ENCODE measurements at regions not wholly inside any gene's neighbourhood (a gene's known extent, or its start where the extent isn't known, plus 50 kb on each side); places are given as distances from the start of the nearest gene placed in this dataset.
A peak's percentile ranks its signal among the peaks of the same experiment; 100 is the strongest.

DNA sequence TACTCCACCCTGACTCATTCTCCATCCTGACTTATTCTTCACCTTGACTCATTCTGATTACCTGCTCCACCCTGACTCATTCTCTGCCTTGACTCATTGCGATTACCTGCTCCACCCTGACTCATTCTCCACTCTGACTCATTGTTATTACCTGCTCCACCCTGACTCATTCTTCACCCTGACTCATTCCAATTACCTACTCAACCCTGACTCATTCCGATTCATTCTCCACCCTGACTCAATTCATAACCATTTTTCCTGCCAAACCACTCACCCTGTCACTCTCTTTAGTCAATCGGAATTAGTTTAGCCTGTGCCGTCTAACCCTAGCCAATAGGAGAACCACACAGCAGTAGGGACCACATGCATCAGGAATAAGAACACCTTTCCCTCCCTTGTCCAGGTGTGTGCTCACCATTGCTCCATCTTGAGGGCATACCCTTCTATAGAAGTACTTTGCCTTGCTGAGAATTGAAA is 1227.4 kb upstream of the PCDH20 start:
- H3K36me3 Mint-ChIP-seq = no peaks in the 10 kb centered on the region
- DNase-seq (no peak), ATAC-seq (replicated peaks) (peak in 1 of 2 donors; percentile 36)
- H3K4me3 Mint-ChIP-seq = no peak overlapping the region
- no peak overlapping the region for H3K27ac Mint-ChIP-seq
- peaks cover 5 to 6% of the 10 kb centered on the region in 2 donors for H3K9me3 Mint-ChIP-seq
- H3K4me1 Mint-ChIP-seq = no peaks in the 10 kb centered on the region
- no peaks in the 10 kb centered on the region for H3K27me3 Mint-ChIP-seq

DNA sequence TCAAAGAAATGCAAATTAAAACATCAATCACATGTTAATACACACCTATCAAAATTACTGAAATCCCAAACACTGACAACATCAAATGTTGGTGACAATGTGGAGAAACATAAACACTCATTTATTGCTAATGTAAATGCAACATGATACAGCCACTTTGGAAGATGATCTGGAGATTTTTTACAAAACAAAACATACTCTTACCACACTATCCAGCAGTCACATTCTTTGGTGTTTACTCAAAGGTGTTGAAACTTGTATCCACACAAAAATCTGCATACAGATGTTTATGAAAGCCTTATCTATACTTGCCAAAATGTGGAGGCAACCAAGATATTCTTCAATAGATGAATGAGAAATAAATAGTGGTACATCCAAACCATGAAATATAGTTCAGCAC is 1219.5 kb upstream of the PCDH20 start:
- H3K27ac Mint-ChIP-seq = no peak overlapping the region
- DNase-seq (no peak), ATAC-seq (replicated peaks) (no peak)
- no peaks in the 10 kb centered on the region for H3K36me3 Mint-ChIP-seq
- H3K4me1 Mint-ChIP-seq = no peaks in the 10 kb centered on the region
- H3K9me3 Mint-ChIP-seq = peaks cover 0 to 2% of the 10 kb centered on the region in 2 donors
- no peak overlapping the region for H3K4me3 Mint-ChIP-seq
- H3K27me3 Mint-ChIP-seq = no peaks in the 10 kb centered on the region

DNA sequence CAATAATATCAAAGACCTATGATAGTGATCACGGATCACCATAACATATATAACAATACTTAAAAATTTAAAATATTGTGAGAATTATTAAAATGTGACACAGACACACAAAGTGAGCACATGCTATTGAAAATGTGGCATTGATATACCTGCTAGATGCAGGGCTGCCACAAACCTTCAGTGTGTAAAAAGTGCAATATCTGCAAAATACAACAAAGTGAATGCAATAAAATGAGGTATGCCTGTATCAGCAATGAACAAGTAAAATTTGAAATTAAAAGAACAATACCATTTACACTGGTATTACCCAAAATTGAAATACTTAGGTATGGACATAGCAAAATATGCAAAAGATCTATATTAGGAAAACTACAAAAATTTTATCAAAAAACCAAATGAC is 1217.8 kb upstream of the PCDH20 start:
- no peaks in the 10 kb centered on the region for H3K36me3 Mint-ChIP-seq
- DNase-seq (no peak), ATAC-seq (replicated peaks) (no peak)
- H3K4me3 Mint-ChIP-seq = no peak overlapping the region
- peaks cover 0 to 2% of the 10 kb centered on the region in 2 donors for H3K9me3 Mint-ChIP-seq
- H3K27me3 Mint-ChIP-seq = no peaks in the 10 kb centered on the region
- no peak overlapping the region for H3K27ac Mint-ChIP-seq
- H3K4me1 Mint-ChIP-seq = no peaks in the 10 kb centered on the region

DNA sequence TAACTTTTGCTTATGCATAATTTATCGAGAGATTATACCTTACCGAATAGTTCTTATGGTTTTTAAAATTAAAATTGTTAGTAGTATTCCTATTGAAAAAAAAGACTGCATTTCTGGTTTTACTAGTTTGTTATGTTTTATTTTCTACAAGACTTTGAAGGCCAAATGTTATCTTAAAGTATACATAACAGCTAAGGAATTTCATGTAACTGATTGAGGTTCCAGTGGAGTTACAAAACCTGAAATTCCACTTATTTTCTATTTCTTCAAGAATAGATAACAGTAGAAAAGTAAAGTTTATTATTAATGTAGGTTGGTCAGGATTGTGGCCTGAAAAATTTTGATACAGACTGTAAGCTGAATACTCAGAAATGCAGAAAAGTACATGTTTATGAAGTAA is 1216.0 kb upstream of the PCDH20 start:
- H3K36me3 Mint-ChIP-seq = no peaks in the 10 kb centered on the region
- no peaks in the 10 kb centered on the region for H3K4me1 Mint-ChIP-seq
- no peak for ATAC-seq (replicated peaks)
- no peak overlapping the region for H3K27ac Mint-ChIP-seq
- no peaks in the 10 kb centered on the region for H3K9me3 Mint-ChIP-seq
- no peak overlapping the region for H3K4me3 Mint-ChIP-seq
- no peak for DNase-seq
- no peaks in the 10 kb centered on the region for H3K27me3 Mint-ChIP-seq

DNA sequence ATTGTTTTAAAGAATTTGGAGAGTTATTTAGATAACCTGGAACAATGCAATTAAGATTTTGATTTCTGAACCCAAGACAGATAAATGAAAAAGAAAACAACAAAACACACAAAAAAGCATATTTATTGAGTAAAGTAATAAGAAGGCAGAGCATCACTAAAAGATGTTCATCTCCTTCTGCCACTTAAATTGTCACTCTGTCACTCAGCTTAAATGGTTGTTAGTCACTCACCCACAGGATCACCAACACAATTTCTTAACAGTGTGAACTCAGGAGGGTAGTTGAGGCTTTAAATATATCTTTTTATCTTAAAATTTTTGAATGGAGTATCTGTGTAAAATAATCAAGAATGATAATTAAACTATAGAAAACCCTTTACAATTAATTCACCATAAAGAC is 1215.5 kb upstream of the PCDH20 start:
- H3K27me3 Mint-ChIP-seq = no peaks in the 10 kb centered on the region
- no peaks in the 10 kb centered on the region for H3K36me3 Mint-ChIP-seq
- H3K4me1 Mint-ChIP-seq = no peaks in the 10 kb centered on the region
- no peak for ATAC-seq (replicated peaks)
- no peak overlapping the region for H3K4me3 Mint-ChIP-seq
- no peak overlapping the region for H3K27ac Mint-ChIP-seq
- no peak for DNase-seq
- no peaks in the 10 kb centered on the region for H3K9me3 Mint-ChIP-seq

DNA sequence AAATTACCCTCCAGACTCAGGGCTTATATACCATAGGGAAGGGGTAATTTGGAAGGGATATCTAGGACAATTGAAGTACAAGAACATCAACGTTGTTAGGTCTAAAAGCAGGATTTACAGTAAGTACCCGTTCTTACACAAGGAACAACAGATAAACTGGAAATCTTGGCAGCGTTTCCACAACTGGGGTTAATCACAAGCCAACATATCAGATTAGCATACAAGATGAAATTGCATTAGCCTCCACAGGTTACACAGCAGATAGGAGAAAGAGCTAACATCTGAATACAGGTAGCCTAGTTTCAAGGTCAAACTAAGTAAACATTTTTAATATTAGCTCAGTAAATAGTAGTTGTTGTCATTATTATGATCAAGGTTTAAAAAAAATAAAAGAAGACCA is 1214.0 kb upstream of the PCDH20 start:
- no peaks in the 10 kb centered on the region for H3K4me1 Mint-ChIP-seq
- H3K27ac Mint-ChIP-seq = no peak overlapping the region
- DNase-seq (no peak), ATAC-seq (replicated peaks) (no peak)
- H3K36me3 Mint-ChIP-seq = no peaks in the 10 kb centered on the region
- no peaks in the 10 kb centered on the region for H3K27me3 Mint-ChIP-seq
- no peaks in the 10 kb centered on the region for H3K9me3 Mint-ChIP-seq
- no peak overlapping the region for H3K4me3 Mint-ChIP-seq

DNA sequence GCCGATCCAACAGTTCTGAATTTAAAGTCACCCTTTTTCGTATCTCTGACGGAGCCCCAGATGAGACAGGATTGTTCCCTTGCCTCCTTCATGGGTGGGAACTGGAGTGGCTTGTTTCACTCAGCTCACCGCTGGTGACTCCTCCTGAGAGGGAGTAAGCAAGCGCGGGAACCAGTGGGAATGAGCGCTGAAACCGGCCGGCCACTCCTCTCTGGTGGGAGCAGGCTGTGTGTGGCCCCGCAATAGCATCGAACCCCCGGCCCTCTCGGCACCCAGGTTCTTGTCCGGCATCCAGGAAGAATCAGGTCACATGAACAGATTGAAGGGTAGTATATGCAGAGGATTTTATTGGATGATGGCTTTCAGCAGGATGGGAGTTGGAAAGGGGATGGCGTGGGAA is 1211.6 kb upstream of the PCDH20 start:
- H3K36me3 Mint-ChIP-seq = no peaks in the 10 kb centered on the region
- H3K9me3 Mint-ChIP-seq = peaks cover 0 to 1% of the 10 kb centered on the region in 2 donors
- H3K27ac Mint-ChIP-seq = no peak overlapping the region
- no peaks in the 10 kb centered on the region for H3K4me1 Mint-ChIP-seq
- H3K27me3 Mint-ChIP-seq = no peaks in the 10 kb centered on the region
- H3K4me3 Mint-ChIP-seq = no peak overlapping the region
- DNase-seq (no peak), ATAC-seq (replicated peaks) (no peak)

DNA sequence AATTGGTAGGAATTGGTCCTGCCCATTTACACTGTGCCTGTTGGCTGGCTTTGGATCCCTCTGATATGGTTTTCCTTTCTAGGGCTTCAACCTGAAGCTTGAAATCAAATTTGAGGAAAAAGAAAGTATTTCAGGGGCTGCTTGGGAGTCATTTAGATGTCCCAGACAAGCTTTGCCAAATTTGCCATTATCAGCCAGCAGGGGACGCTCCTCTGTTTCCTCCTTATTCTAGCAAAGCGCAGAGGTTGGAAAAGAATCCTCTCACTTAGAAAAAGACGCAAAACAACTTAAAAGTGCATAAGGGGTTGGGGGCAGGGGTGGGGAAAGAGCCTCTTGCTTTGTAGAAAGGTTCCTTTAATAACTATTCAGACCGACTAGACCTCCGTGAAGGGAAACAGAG is 1211.1 kb upstream of the PCDH20 start:
- H3K4me3 Mint-ChIP-seq = no peak overlapping the region
- ATAC-seq (replicated peaks) (no peak), DNase-seq (no peak)
- no peak overlapping the region for H3K27ac Mint-ChIP-seq
- no peaks in the 10 kb centered on the region for H3K36me3 Mint-ChIP-seq
- H3K27me3 Mint-ChIP-seq = no peaks in the 10 kb centered on the region
- H3K9me3 Mint-ChIP-seq = peaks cover 0 to 1% of the 10 kb centered on the region in 2 donors
- H3K4me1 Mint-ChIP-seq = no peaks in the 10 kb centered on the region

DNA sequence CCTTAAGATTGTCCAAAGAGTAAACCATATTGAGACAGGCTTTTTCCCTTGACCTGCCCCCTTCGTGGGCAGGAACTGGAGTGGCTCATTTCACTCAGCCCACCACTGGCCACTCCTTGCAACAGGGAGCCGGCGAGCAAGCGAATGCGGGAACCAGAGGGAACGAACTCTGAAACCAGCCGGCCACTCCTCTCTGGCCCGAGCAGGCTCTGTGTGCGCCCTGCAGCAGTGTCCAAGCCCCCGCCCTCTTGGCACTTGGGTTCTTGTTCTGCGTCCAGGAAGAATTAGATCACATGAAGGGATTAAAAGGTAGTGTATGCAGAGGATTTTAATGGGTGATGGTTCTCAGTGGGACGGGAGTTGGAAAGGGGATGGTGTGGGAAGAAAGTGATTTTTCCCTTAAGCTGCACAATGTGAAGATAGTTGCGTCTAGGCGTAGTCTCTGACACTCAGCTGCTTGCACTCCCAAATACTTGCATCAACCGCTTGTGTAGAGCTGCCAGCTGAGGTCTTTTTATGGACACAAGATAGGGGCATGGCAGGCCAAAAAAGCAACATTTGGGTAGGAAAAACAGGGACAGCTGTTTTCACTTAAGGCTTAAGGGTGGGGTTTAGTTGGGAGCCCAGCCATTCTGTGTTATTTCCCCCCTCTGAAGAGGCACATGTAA is 1209.7 kb upstream of the PCDH20 start:
- ATAC-seq (replicated peaks) (no peak), DNase-seq (no peak)
- no peak overlapping the region for H3K27ac Mint-ChIP-seq
- H3K9me3 Mint-ChIP-seq = peaks cover 0 to 1% of the 10 kb centered on the region in 2 donors
- H3K27me3 Mint-ChIP-seq = no peaks in the 10 kb centered on the region
- H3K4me3 Mint-ChIP-seq = no peak overlapping the region
- H3K4me1 Mint-ChIP-seq = no peaks in the 10 kb centered on the region
- H3K36me3 Mint-ChIP-seq = no peaks in the 10 kb centered on the region

DNA sequence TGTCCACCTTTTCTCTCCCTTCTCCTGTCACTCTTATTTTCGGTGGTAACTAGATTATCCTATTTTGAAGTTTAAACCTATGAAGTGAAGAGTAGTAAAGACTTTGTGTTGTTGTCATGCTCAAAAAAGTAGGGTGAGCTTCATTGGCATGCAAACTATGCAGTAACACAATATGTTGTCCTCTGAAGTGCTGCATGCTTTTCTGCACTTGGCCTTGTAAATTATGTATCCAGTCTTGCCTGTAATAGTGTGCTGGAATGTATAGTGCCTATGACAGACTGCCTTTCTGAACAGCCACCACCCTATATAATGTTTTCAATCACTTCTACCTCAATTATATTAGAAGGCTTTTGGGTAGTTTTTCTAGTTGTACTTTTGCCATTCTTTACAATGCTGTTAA is 1198.2 kb upstream of the PCDH20 start:
- no peak for ATAC-seq (replicated peaks)
- no peak overlapping the region for H3K27ac Mint-ChIP-seq
- H3K36me3 Mint-ChIP-seq = no peaks in the 10 kb centered on the region
- no peaks in the 10 kb centered on the region for H3K4me1 Mint-ChIP-seq
- H3K27me3 Mint-ChIP-seq = no peaks in the 10 kb centered on the region
- peaks cover 3 to 5% of the 10 kb centered on the region in 2 donors for H3K9me3 Mint-ChIP-seq
- DNase-seq = no peak
- H3K4me3 Mint-ChIP-seq = no peak overlapping the region

DNA sequence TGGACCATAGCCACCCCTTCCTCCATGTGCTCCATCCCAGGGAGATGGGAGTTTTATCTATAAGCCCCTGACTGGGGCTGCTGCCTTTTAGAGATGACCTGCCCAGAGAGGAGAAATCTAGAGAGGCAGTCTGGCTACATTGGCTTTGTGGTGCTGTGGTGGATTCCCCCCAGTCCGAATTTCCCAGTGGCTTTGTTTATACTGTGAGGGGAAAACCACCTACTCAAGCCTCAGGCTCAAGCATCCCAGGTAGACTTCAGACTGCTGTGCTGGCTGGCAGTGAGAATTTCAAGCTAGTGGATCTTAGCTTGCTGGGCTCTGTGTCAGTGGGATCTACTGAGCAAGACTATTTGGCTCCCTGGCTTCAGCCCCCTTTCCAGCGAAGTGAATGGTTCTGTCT is 1195.7 kb upstream of the PCDH20 start:
- no peaks in the 10 kb centered on the region for H3K4me1 Mint-ChIP-seq

DNA sequence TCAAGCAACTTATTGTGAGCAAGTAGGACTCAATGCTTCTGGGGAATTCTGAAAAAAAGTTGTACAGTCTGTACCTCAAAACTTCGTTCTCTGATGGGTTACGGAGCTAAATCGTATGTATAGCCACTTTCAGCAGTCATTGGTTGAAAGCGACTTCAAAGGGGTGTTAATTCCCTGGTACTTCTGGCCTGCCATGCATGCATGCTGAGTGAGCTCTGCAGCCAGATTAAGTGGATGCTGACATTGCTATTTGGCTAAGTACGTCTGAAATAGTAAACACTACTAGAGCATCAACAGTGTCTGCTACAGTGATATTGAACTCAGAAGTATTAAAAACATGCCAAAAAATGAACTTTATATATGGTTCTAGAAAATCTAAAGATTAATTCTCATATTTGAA is 1183.1 kb upstream of the PCDH20 start:
- Mint-ChIP-seq H3K27ac (no peak overlapping the region), H3K4me1 (no peaks in the 10 kb centered on the region), H3K4me3 (no peak overlapping the region), H3K27me3 (no peaks in the 10 kb centered on the region), H3K9me3 (peaks cover 0 to 6% of the 10 kb centered on the region in 2 donors), H3K36me3 (no peaks in the 10 kb centered on the region)
- ATAC-seq (replicated peaks) (no peak), DNase-seq (no peak)

More for the DNA sequence above, 1195.7 kb upstream of the PCDH20 start:
- ATAC-seq (replicated peaks) = no peak
- no peak overlapping the region for H3K27ac Mint-ChIP-seq
- H3K4me3 Mint-ChIP-seq = no peak overlapping the region
- no peaks in the 10 kb centered on the region for H3K27me3 Mint-ChIP-seq
- DNase-seq = no peak
- no peaks in the 10 kb centered on the region for H3K36me3 Mint-ChIP-seq
- peaks cover 9 to 15% of the 10 kb centered on the region in 2 donors for H3K9me3 Mint-ChIP-seq

DNA sequence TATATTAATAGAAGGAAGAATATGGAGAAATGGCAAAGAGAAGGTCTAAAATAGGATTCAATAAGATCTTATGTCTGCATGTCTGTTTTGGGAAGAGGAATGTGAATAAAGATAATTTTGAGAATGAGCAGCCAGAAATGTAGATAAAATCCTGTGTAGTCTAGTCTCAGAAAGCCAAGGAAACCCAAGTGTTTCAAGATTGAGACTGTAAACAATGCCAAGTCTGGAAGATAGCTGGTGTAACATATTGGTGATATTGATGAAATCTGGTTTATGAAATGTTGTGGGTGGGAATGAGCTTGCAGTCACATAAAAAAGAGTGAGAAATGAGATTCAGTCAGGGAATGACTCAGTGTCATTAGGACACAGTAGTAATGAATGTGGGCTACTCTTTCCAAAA is 1180.3 kb upstream of the PCDH20 start:
- H3K27ac Mint-ChIP-seq = no peak overlapping the region
- DNase-seq (no peak), ATAC-seq (replicated peaks) (no peak)
- H3K27me3 Mint-ChIP-seq = no peaks in the 10 kb centered on the region
- H3K4me3 Mint-ChIP-seq = no peak overlapping the region
- H3K36me3 Mint-ChIP-seq = no peaks in the 10 kb centered on the region
- peaks cover 0 to 7% of the 10 kb centered on the region in 2 donors for H3K9me3 Mint-ChIP-seq
- no peaks in the 10 kb centered on the region for H3K4me1 Mint-ChIP-seq

DNA sequence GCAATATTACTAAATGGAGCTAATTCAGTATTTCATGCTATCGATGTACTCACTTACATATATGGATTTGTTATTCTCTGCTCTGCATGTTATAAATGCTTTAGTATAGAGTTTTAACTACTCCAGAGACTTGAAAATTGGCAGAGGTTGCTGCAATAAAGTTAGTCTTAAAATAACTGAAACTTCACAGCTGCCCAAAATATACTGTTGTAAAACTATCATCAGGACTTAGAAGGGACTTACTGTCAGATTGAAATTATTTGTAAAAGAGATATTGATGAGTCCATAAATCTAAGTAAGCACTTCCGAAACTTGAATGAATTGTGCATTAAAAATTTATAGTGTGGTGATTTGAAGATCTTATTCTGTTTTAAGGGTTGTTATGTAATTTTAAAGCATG is 1178.2 kb upstream of the PCDH20 start:
- Mint-ChIP-seq H3K27me3 (no peaks in the 10 kb centered on the region), H3K27ac (no peak overlapping the region), H3K4me3 (no peak overlapping the region), H3K4me1 (no peaks in the 10 kb centered on the region), H3K9me3 (peaks cover 0 to 7% of the 10 kb centered on the region in 2 donors), H3K36me3 (no peaks in the 10 kb centered on the region)
- ATAC-seq (replicated peaks) (no peak), DNase-seq (no peak)

DNA sequence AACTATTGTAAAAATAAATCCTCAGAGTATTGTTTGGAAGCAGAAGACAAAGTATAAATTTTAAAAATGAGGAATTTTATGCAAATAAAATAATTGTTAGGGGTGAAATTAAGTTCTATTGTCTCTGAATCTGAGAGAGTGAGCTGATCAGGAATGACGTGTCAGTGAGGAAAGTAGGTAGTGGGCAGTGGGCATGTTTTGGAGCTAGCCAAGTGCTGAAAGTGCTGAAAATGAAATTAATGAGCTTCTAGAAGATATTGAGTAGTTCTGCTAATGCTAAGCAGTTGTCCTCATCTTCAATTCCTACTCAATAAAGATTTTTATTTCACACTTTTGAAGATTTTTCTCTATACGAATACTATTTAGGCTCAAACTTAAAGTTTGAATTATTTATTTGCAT is 1167.8 kb upstream of the PCDH20 start:
- no peak overlapping the region for H3K27ac Mint-ChIP-seq
- H3K27me3 Mint-ChIP-seq = no peaks in the 10 kb centered on the region
- ATAC-seq (replicated peaks) = no peak
- H3K4me3 Mint-ChIP-seq = no peak overlapping the region
- no peaks in the 10 kb centered on the region for H3K36me3 Mint-ChIP-seq
- H3K4me1 Mint-ChIP-seq = no peaks in the 10 kb centered on the region
- H3K9me3 Mint-ChIP-seq = peaks cover 0 to 1% of the 10 kb centered on the region in 2 donors
- DNase-seq = no peak

DNA sequence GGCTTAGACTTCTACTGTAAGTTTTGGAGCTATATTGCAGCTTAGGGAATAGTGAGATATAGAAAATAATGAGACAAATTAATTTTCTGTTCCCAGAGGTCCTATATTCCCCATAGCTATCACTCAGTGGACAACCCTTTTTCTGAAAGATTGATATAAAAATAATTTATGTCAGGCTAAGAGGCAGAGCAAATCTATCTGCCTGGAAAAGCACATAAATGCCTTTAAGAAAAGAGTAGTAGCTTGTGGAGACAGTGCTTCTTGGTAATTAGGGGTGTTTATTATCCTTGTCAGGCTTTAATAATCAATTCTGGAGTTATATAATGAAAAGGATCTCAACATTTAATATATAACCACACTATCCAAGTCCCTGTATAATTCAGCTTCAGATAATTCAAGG is 1162.8 kb upstream of the PCDH20 start:
- Mint-ChIP-seq H3K9me3 (peaks cover 0 to 4% of the 10 kb centered on the region in 2 donors), H3K27ac (no peak overlapping the region), H3K36me3 (no peaks in the 10 kb centered on the region), H3K27me3 (no peaks in the 10 kb centered on the region), H3K4me3 (no peak overlapping the region), H3K4me1 (no peaks in the 10 kb centered on the region)
- no peak for DNase-seq
- ATAC-seq (replicated peaks) = no peak
